K562 (cell line): ENCODE measurements at regions not wholly inside any gene's neighbourhood (a gene's known extent, or its start where the extent isn't known, plus 50 kb on each side); places are given as distances from the start of the nearest gene placed in this dataset.

ENCODE experiments used
- ATAC-seq: fragments of 200-7000 bp; cut with Tn5 transposase; 3 replicates; pipeline ENCODE4 v1.9.1; 2020; ENCODE audit warnings: moderate library complexity
- BruUV-seq: library from RNA; stranded (reverse); fragments of 400-500 nt; replicated peaks from 2 replicates; lab custom pipeline; 2021; lab: Mats Ljungman, UMichigan
- CTCF ChIA-PET: fragments of 300-600 bp; formaldehyde crosslinking; extraction: SDS; loops from one replicate; lab custom pipeline; 2021; ENCODE audit warnings: low intra/inter-chr PET ratio; lab: Yijun Ruan, JAX
- POLR2A ChIA-PET: fragments of 300-600, 350-650 bp; sonication (Branson Sonifier 250); formaldehyde crosslinking; extraction: SDS; loops from one replicate; lab custom pipeline; 2021; ENCODE audit warnings: antibody characterized with exemption, inconsistent platforms; lab: Yijun Ruan, JAX
- DNase-seq, 4 experiments: peaks; one replicate each; pipeline versions ENCODE4 v3.0.0 to v3.0.0-alpha.2; 2011 to 2018; ENCODE audit warnings: low spot score in 3 of 4, mixed read lengths in 3 of 4; ENCODE audit errors: extremely low read depth in 1 of 4
- FAIRE-seq: peaks from 2 replicates; lab custom pipeline; 2011; peaks lifted over from hg19 to GRCh38; lab: Jason Lieb, UNC
- H2AFZ ChIP-seq: 2 replicates; pipeline ENCODE4 v1.6.0; 2011; ENCODE audit warnings: low read depth, low read length, control low read depth, inconsistent platforms
- H3K27ac ChIP-seq: fragments of 200-600 bp; 3 replicates; pipeline ENCODE4 v1.8.0; 2011; ENCODE audit warnings: low read depth, mild to moderate bottlenecking, control low read depth, inconsistent platforms, low read length, moderate library complexity, mixed read lengths; ENCODE audit errors: extremely low read depth
- H3K27me3 ChIP-seq, 2 experiments: fragments of 300-600 bp in 1 of 2; 2 replicates in 1 of 2; 3 replicates in 1 of 2; pipeline versions ENCODE4 v1.6.0 to v1.8.0; 2011; ENCODE audit warnings: inconsistent platforms in 2 of 2, low read length in 2 of 2, mild to moderate bottlenecking in 1 of 2, mixed read lengths in 1 of 2, moderate library complexity in 1 of 2; ENCODE audit not compliant: control insufficient read depth in 2 of 2, insufficient read depth in 2 of 2
- H3K36me3 ChIP-seq: fragments of 300-600 bp; 3 replicates; pipeline ENCODE4 v1.8.0; 2011; ENCODE audit warnings: mild to moderate bottlenecking, low read length, inconsistent platforms; ENCODE audit not compliant: control insufficient read depth, insufficient read depth
- H3K4me1 ChIP-seq, 2 experiments: fragments of 200-600 bp in 1 of 2; replicated peaks in 1 of 2; 2 replicates in 1 of 2; 3 replicates in 1 of 2; pipeline versions ENCODE4 v1.5.1 to v1.8.0; 2011; ENCODE audit warnings: inconsistent platforms in 2 of 2, low read length in 2 of 2, mild to moderate bottlenecking in 1 of 2, mixed read lengths in 1 of 2, moderate library complexity in 1 of 2; ENCODE audit not compliant: control insufficient read depth in 2 of 2, insufficient read depth in 2 of 2
- H3K4me2 ChIP-seq: 2 replicates; pipeline ENCODE4 v1.6.1; 2011; ENCODE audit warnings: low read length, control low read depth, inconsistent platforms, mixed read lengths; ENCODE audit not compliant: insufficient read depth
- H3K4me3 ChIP-seq: fragments of 200-600 bp; sonication (generic), shearing (Covaris generic); 2 replicates; pipeline ENCODE4 v1.5.1; 2016; ENCODE audit warnings: control low read depth, inconsistent platforms
- H3K79me2 ChIP-seq: fragments of 200-600 bp; 3 replicates; pipeline ENCODE4 v1.8.0; 2011; ENCODE audit warnings: low read length, inconsistent platforms; ENCODE audit not compliant: control insufficient read depth, insufficient read depth
- H3K9ac ChIP-seq, 2 experiments: 2 replicates each; pipeline versions ENCODE4 v1.6.0 to v1.6.1; 2011; ENCODE audit warnings: low read depth in 2 of 2, low read length in 2 of 2, control low read depth in 1 of 2, inconsistent platforms in 1 of 2, mild to moderate bottlenecking in 1 of 2, mixed read lengths in 1 of 2; ENCODE audit not compliant: insufficient read depth in 1 of 2
- H3K9me1 ChIP-seq: one replicate; pipeline ENCODE4 v1.6.0; 2011; ENCODE audit warnings: inconsistent platforms, mild to moderate bottlenecking, low read length, moderate library complexity; ENCODE audit not compliant: control insufficient read depth, insufficient read depth
- H3K9me3 ChIP-seq: replicated peaks from 2 replicates; pipeline ENCODE4 v1.5.1; 2011; ENCODE audit warnings: low read depth, low read length, inconsistent platforms; ENCODE audit not compliant: control insufficient read depth, insufficient read depth
- H4K20me1 ChIP-seq: replicated peaks from 2 replicates; pipeline ENCODE4 v1.6.1; 2011; ENCODE audit warnings: low read length, inconsistent platforms, mixed read lengths; ENCODE audit not compliant: control insufficient read depth, insufficient read depth
- BHLHE40 ChIP-seq: IDR thresholded peaks from 2 replicates; pipeline ENCODE4 v1.6.1; 2011; ENCODE audit warnings: low read length, improper control_type of control experiment
- CCAR2 ChIP-seq: fragments of 200-400 bp; formaldehyde crosslinking; IDR thresholded peaks from 2 replicates; pipeline ENCODE4 v1.6.1; 2017; ENCODE audit warnings: mild to moderate bottlenecking, low read depth, low read length
- CHD4 ChIP-seq: fragments of 200-600 bp; sonication (generic); IDR thresholded peaks from 3 replicates; pipeline ENCODE4 v1.6.1; 2012; ENCODE audit warnings: low read depth, mild to moderate bottlenecking, mixed read lengths, low read length, inconsistent platforms; ENCODE audit not compliant: insufficient read depth, insufficient replicate concordance, poor library complexity, severe bottlenecking
- FOXJ2 ChIP-seq: fragments of 200-800 bp; sonication (Bioruptor generic); IDR thresholded peaks from 2 replicates; pipeline ENCODE4 v1.6.1; 2016; ENCODE audit warnings: missing genetic modification characterization, missing compliant biosample characterization
- GTF2F1 ChIP-seq: IDR thresholded peaks from 2 replicates; pipeline ENCODE4 v1.6.1; 2011; ENCODE audit warnings: low read depth, low read length, improper control_type of control experiment
- HDAC6 ChIP-seq: IDR thresholded peaks from 2 replicates; pipeline ENCODE4 v1.6.1; 2012; ENCODE audit warnings: low read depth, mild to moderate bottlenecking, control low read depth, inconsistent platforms, low read length, moderate library complexity
- KAT7 ChIP-seq: sonication (generic); formaldehyde crosslinking; IDR thresholded peaks from 2 replicates; pipeline ENCODE4 v1.8.0; 2022; ENCODE audit warnings: missing genetic modification reagents, mild to moderate bottlenecking, borderline replicate concordance
- LCOR ChIP-seq: sonication (generic); formaldehyde crosslinking; IDR thresholded peaks from 2 replicates; pipeline ENCODE4 v1.8.0; 2022; ENCODE audit warnings: mild to moderate bottlenecking, missing genetic modification reagents
- PRMT5 ChIP-seq: sonication (generic); formaldehyde crosslinking; IDR thresholded peaks from 2 replicates; pipeline ENCODE4 v1.5.0; 2020; ENCODE audit warnings: missing genetic modification reagents
- PRPF4 ChIP-seq: fragments of 200-400 bp; formaldehyde crosslinking; IDR thresholded peaks from one replicate; pipeline ENCODE4 v1.6.1; 2017; ENCODE audit warnings: low read length, low read depth, mild to moderate bottlenecking; ENCODE audit not compliant: insufficient read depth, poor library complexity, severe bottlenecking
- SMAD3 ChIP-seq: fragments of 450-650 bp; formaldehyde crosslinking; conservative IDR thresholded peaks from 2 replicates; pipeline ENCODE4 v1.4.0; 2020; ENCODE audit warnings: mild to moderate bottlenecking
- TEAD4 ChIP-seq, 2 experiments: sonication (generic) in 1 of 2; formaldehyde crosslinking in 1 of 2; IDR thresholded peaks; 2 replicates each; pipeline versions ENCODE4 v1.6.1 to v1.8.0; 2012 to 2022; ENCODE audit warnings: borderline replicate concordance in 1 of 2, inconsistent platforms in 1 of 2, low read length in 1 of 2, mild to moderate bottlenecking in 1 of 2, missing genetic modification reagents in 1 of 2
- THRAP3 ChIP-seq: fragments of 450-650 bp; IDR thresholded peaks from 2 replicates; pipeline ENCODE4 v1.6.1; 2016; ENCODE audit warnings: mild to moderate bottlenecking, inconsistent platforms, borderline replicate concordance
- ZBTB17 ChIP-seq: fragments of 450-650 bp; formaldehyde crosslinking; IDR thresholded peaks from 2 replicates; pipeline ENCODE4 v1.4.0; 2020; ENCODE audit warnings: mild to moderate bottlenecking
- ZNF41 ChIP-seq: fragments of 250-450 bp; sonication (Bioruptor Pico); conservative IDR thresholded peaks from 2 replicates; pipeline ENCODE4 v1.4.0; 2020; ENCODE audit warnings: mild to moderate bottlenecking
- ZZZ3 ChIP-seq: fragments of 450-650 bp; IDR thresholded peaks from 2 replicates; pipeline ENCODE4 v1.6.1; 2016; ENCODE audit warnings: antibody characterized with exemption, mild to moderate bottlenecking, moderate library complexity
- WGBS: fragments of 100-300 bp; shearing (Covaris generic); methylation state at CpG from one replicate; pipeline ENCODE4 v1.1.6; 2016; ENCODE audit warnings: low coverage, mixed read lengths; ENCODE audit not compliant: insufficient coverage; ENCODE audit errors: missing lambda C conversion rate; 5-methylcytosine and 5-hydroxymethylcytosine counted together
- in situ Hi-C: fragments of 300-500 bp; cut with MboI; formaldehyde crosslinking; loops from 4 replicates; pipeline ENCODE4 v1.15.0; 2018; ENCODE audit warnings: inconsistent platforms, mixed read lengths
- intact Hi-C: fragments of 100-400 bp; cut with micrococcal nuclease; formaldehyde crosslinking; loops from 2 replicates; pipeline ENCODE4 v1.14.2; 2022
- TF ChIP-seq, protein P1 (sequence below): fragments of 450-650 bp; formaldehyde crosslinking; conservative IDR thresholded peaks from 2 replicates; pipeline ENCODE4 v1.4.0; 2022; ENCODE audit warnings: mild to moderate bottlenecking, missing genetic modification characterization
- TF ChIP-seq, protein P2 (sequence below): sonication (generic); formaldehyde crosslinking; IDR thresholded peaks from 2 replicates; pipeline ENCODE4 v1.9.0; 2022; ENCODE audit warnings: mild to moderate bottlenecking, missing genetic modification reagents

DNA sequence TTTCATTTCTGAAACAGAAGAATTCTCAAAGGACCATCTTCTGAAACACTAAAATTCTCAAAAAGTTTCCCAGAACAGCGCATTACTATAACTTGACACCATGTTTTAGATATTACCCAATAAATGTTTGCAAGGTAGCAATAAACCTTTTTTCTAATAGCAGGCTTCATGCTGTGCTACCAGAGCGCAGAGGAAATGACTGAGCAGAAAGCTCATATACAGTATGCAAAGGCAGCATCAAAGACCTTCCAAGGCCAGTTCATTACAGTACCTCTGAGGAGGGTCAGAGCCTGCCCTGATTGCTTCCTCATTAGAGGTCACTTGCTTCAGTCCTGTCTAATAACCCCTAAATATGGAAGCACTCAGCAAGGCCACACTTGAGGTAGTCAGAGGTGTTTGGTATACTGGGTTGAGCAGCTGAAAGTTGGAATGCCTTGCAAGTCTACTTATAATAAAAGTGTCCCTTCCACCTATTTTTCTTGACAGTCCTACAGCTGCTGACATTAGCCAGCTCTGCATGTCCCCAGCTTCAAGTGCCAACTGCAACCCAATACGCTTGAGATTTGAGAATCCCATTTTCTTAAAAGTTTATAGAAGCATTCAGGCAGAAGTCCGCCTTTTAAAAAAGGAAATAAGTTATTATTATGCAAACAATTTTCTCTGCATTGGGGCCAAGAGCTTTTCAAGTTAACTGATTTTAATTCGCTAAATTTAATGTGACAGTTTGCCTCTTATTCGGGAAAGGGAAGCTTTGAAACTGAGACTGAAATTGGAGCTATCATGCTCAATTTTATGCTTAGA, 207.2 kb downstream of the ZC3H11B start:
- no peaks in the 10 kb centered on the region for H4K20me1 ChIP-seq
- POLR2A ChIA-PET, result interaction anchor here (0.8 kb wide), 1 partner anchor 33 kb away, joined by 3 read pairs; no protein-coding TSS in a partner anchor
- CTCF ChIA-PET, result no interaction called here
- no peaks in the 10 kb centered on the region for H3K4me1 ChIP-seq
- intact Hi-C loops (loop anchor here (10.0 kb wide), 1 partner anchor 61 kb away; no protein-coding TSS in a partner anchor), in situ Hi-C loops (no loop called here)
- H3K4me3 ChIP-seq, result no peak overlapping the region
- DNase-seq, result no peak
- FAIRE-seq, result no peak
- BruUV-seq, result no TSS peak
- H3K27ac ChIP-seq, result no peak overlapping the region
- no peak overlapping the region for H3K9ac ChIP-seq
- no peaks in the 10 kb centered on the region for H3K9me3 ChIP-seq
- no peak overlapping the region for H2AFZ ChIP-seq
- TF ChIP-seq LCOR (CRISPR knock-in tag) (no peak), HDAC6 (no peak), KAT7 (no peak), GTF2F1 (no peak), THRAP3 (no peak), ZBTB17 (CRISPR knock-in tag) (no peak), PRMT5 (CRISPR knock-in tag) (no peak), ZNF41 (CRISPR knock-in tag) (no peak), FOXJ2 (tag) (no peak), SMAD3 (no peak), TEAD4 (IDR thresholded peaks at IDR 0.05; ENCODE audit: low read length) (no peak), TEAD4 (CRISPR knock-in tag; IDR thresholded peaks at IDR 0.05; ENCODE audit: borderline replicate concordance) (no peak), ZZZ3 (no peak), PRPF4 (no peak), BHLHE40 (no peak), CHD4 (no peak), CCAR2 (no peak)
- TF ChIP-seq, protein P1, sequence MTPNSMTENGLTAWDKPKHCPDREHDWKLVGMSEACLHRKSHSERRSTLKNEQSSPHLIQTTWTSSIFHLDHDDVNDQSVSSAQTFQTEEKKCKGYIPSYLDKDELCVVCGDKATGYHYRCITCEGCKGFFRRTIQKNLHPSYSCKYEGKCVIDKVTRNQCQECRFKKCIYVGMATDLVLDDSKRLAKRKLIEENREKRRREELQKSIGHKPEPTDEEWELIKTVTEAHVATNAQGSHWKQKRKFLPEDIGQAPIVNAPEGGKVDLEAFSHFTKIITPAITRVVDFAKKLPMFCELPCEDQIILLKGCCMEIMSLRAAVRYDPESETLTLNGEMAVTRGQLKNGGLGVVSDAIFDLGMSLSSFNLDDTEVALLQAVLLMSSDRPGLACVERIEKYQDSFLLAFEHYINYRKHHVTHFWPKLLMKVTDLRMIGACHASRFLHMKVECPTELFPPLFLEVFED, result no peak
- TF ChIP-seq, protein P2, sequence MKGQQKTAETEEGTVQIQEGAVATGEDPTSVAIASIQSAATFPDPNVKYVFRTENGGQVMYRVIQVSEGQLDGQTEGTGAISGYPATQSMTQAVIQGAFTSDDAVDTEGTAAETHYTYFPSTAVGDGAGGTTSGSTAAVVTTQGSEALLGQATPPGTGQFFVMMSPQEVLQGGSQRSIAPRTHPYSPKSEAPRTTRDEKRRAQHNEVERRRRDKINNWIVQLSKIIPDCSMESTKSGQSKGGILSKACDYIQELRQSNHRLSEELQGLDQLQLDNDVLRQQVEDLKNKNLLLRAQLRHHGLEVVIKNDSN (CRISPR knock-in tag), result no peak
- H3K79me2 ChIP-seq, result no peaks in the 10 kb centered on the region
- H3K9me1 ChIP-seq, result no peaks in the 10 kb centered on the region
- no peak for ATAC-seq
- WGBS, result under 1% methylated on average over 6 of the region's 6 CpGs
- H3K27me3 ChIP-seq, result no peaks in the 10 kb centered on the region
- H3K36me3 ChIP-seq, result no peaks in the 10 kb centered on the region
- no peak overlapping the region for H3K4me2 ChIP-seq
